ENCODE measurements at regions not wholly inside any gene's neighbourhood (a gene's known extent, or its start where the extent isn't known, plus 50 kb on each side); places are given as distances from the start of the nearest gene placed in this dataset.

DNA sequence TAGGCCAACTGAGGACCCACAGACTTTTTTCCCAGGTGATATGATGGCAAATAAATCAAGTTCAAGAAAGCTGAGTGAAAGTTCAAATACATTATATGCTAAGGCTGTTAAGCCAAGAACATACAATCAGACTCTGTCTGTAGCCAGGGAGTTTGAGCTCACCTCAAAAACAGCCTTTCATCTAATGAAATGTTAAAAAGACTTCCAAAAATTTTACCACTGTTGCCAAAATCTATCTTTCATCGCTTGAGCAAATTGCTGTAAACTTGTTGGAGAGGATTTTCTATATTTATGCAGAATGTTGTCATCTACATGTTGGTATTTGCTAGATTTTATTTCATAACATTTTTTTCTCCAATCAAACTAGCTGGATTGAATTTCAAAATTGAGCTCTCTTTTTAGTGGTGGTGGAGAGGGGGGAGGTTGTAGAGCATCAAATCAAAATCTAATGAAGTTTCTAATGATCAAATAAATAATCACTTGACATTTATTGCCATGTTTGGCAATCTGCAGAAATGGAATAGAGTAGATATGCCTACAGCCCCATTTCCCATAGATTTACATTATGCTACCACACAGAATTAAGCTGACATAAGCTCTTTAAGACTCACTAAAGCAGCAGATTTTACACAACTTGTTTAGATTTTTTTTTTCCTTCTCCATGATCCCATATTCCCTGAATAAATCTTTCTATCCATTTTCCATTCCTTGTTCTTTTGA lies 828.9 kb upstream of the ZNF608 start:
- no TSS peak for BruUV-seq (replicated peaks)
- no peaks in the 10 kb centered on the region for H4K20me1 ChIP-seq (ENCODE audit: control insufficient read depth, insufficient read depth)
- intact Hi-C loops (cut with micrococcal nuclease; ENCODE audit: unreplicated experiment), result no loop called here
- H3K9me3 ChIP-seq (replicated peaks; ENCODE audit: control insufficient read depth, insufficient read depth, low read length), result no peaks in the 10 kb centered on the region
- no peak for FAIRE-seq
- H3K27ac ChIP-seq (ENCODE audit: control insufficient read depth, insufficient read depth), result no peak overlapping the region
- no peak overlapping the region for H3K4me3 ChIP-seq
- 0% methylated on average over 1 of the region's 1 CpG for WGBS (ENCODE audit: insufficient coverage, insufficient replicate concordance, low lambda C conversion rate, missing lambda C conversion rate)
- ChIA-PET CTCF (interaction anchor here (1.0 kb wide), 1 partner anchor 50 kb away, joined by 3 read pairs; no protein-coding TSS in a partner anchor), SMC1A (ENCODE audit: uncharacterized antibody, unreplicated experiment) (interaction anchor here (0.6 to 1.0 kb wide), 2 partner anchors 27 to 1905 kb away, joined by 3 read pairs; no protein-coding TSS in a partner anchor), POLR2A (no interaction called here), RAD21 (ENCODE audit: unreplicated experiment) (interaction anchor here (0.5 kb wide), 1 partner anchor 18 kb away, joined by 3 read pairs; no protein-coding TSS in a partner anchor)
- no peaks in the 10 kb centered on the region for H3K4me1 ChIP-seq (ENCODE audit: control insufficient read depth, insufficient read depth, low read length)
- no peaks in the 10 kb centered on the region for H3K27me3 ChIP-seq (replicated peaks in 1 of 2; ENCODE audit: control insufficient read depth in 2 of 2, insufficient read depth in 2 of 2, low read length in 1 of 2)
- H3K36me3 ChIP-seq (ENCODE audit: control insufficient read depth in 2 of 2, insufficient read depth in 2 of 2, low read length in 1 of 2), result no peaks in the 10 kb centered on the region
- H3K79me2 ChIP-seq (ENCODE audit: control insufficient read depth, insufficient read depth, low read length), result no peaks in the 10 kb centered on the region
- H2AFZ ChIP-seq (ENCODE audit: control insufficient read depth, low read depth, low read length), result no peak overlapping the region
- H3K4me2 ChIP-seq (ENCODE audit: control insufficient read depth, insufficient read depth), result no peak overlapping the region
- ATAC-seq, result no peak
- TF ChIP-seq POLR2AphosphoS2 (IDR thresholded peaks at IDR 0.05; ENCODE audit: low read depth, low read length) (no peak), BMI1 (IDR thresholded peaks at IDR 0.05; ENCODE audit: borderline replicate concordance) (no peak), STAT3 (IDR thresholded peaks at IDR 0.05; ENCODE audit: low read depth, low read length) (no peak)
- TF ChIP-seq, protein P1, sequence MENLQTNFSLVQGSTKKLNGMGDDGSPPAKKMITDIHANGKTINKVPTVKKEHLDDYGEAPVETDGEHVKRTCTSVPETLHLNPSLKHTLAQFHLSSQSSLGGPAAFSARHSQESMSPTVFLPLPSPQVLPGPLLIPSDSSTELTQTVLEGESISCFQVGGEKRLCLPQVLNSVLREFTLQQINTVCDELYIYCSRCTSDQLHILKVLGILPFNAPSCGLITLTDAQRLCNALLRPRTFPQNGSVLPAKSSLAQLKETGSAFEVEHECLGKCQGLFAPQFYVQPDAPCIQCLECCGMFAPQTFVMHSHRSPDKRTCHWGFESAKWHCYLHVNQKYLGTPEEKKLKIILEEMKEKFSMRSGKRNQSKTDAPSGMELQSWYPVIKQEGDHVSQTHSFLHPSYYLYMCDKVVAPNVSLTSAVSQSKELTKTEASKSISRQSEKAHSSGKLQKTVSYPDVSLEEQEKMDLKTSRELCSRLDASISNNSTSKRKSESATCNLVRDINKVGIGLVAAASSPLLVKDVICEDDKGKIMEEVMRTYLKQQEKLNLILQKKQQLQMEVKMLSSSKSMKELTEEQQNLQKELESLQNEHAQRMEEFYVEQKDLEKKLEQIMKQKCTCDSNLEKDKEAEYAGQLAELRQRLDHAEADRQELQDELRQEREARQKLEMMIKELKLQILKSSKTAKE (IDR thresholded peaks at IDR 0.05; ENCODE audit: low read depth, poor library complexity, severe bottlenecking), result no peak
- in situ Hi-C loops (cut with MboI), result no loop called here
- H3K9ac ChIP-seq (ENCODE audit: control insufficient read depth, insufficient read depth, low read length), result no peak overlapping the region
- no peak for DNase-seq (ENCODE audit: low read depth, low spot score)

Measured in GM12878 (cell line).